ENCODE measurements at regions not wholly inside any gene's neighbourhood (a gene's known extent, or its start where the extent isn't known, plus 50 kb on each side); places are given as distances from the start of the nearest gene placed in this dataset.

DNA sequence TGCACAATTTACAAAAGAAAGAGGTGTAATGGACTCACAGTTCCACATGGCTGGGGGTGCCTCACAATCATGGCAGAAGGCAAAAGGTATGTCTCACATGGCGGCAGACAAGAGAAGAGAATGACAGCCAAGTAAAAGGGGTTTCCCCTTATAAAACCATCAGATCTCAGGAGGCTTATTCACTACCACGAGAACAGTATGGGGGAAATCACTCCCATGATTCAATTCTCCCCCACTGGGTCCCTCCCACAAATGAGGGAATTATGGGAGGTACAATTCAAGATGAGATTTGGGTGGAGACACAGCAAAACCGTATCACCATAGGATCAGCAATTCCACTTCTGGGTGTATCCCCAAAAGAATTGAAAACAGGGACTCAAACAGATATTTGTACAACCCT lies 97.5 kb upstream of the STX18 start:
- no peak for DNase-seq (ENCODE audit: low read depth in 2 of 2)

DNA sequence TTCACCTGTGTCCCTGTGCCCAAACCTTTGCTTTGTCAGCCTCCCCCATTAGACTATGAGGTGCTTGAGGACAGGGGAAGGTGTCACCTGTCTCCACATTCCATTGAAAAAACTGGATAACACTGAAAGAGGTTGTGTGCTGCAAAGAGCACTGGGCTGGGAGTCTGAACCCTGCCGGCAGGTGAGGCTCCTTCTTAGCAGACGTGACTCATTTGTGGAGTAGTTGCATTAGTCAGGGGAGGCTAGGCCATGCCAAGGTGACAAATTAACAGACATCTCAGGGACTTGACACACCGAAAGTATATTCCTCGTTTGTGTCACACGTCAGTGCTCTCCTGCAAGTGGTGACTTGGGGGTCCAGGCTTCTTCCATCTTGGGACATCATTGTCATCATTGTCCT lies 95.9 kb upstream of the STX18 start:
- DNase-seq (ENCODE audit: low read depth in 2 of 2), result no peak

DNA sequence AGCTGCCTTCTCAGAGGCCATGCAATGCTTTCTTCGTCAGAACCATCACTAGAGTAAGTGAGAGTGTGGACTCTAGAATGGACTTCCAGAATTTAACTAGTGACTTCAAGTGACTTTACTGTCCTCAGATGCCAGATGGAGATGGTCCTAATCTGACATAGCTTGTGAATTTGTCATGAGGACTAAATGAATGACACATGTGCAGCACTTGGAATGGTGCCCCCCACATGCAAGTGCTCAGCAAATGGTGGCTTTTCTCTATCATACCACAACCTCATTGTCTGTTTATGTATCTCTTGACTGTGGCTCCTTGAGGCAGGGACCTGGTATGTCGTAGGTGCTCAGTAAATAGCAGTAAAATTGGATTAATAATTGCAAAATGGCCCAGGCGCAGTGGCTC lies 91.6 kb upstream of the STX18 start:
- no peak for DNase-seq (ENCODE audit: low read depth in 2 of 2)

DNA sequence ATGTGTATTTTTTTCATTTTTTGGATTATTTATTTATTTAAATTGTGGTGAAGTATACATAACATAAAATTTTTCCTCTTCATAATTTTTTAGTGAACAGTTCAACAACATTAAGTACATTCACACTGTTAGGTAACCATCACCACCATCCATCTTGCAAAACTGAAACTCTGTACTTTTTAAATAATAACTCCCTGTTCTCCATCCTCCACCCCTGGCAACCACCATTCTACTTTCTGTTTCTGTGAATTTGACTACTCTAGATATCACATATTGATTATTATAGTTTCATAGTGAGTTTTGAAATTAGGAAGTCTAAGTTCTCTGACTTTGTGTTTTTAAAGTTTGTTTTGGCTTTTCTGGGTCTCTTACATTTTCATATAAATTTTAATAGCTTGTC lies 89.3 kb upstream of the STX18 start:
- DNase-seq (ENCODE audit: low read depth in 2 of 2), result no peak

DNA sequence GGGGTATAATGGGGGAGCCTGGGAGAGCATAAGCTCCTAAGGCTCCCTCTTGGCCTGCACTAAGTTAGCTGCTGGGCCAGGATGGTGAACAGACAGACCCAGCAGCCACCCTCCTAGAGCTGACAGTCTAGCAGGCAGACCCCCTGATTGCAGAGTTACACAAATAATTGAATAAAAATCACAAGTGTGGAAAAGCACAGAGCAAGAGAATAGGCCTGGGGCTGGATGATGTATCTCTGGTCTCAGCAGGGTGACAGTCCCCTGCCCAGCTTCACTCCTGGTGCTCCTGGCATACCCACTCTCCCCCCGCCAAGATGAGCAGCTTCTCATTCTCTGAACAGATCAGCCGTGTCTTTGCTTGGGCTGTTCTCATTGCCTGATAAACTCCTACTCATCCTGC lies 86.1 kb upstream of the STX18 start:
- DNase-seq (ENCODE audit: low read depth in 2 of 2), result no peak

DNA sequence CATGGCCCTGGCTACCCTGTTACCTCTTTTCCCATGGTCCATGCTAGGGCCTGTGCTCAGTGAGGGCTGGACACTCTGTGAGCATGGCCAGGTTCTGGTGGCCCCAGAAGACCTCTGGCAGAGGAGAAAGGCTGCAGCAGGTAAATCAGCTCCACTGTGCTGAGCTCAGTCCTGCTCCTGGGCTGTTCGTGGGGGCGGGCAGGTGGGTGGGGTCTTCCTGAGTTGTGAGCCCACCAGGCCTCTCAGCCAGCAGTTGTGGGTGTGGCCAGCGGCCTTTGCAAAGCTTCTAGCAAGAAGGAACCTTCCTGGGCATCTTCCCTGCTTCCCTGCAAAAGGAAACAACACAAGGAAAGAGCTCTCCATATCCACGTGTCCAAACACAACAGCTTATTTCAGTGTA lies 85.3 kb upstream of the STX18 start:
- DNase-seq (ENCODE audit: low read depth in 2 of 2), result no peak

DNA sequence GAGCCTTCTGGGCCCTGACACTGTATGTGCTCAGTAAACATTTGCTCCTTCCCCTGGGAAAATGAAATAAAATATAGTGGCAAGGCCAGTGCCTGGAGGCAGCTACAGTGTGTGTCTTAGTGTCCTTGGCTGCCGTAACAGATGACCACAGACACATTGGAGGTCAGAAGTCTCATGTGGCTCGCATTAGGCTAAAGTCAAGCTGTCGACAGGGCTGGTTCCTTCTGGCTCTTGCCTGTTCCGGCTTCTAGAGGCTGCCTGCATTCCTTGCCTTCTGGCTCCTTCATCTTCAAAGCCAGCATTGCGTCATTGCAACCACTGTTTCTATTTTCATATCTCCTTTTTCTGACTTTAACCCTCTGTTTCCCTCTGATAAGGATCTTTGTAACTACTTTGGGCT lies 83.6 kb upstream of the STX18 start:
- no peak for DNase-seq (ENCODE audit: low read depth in 2 of 2)

DNA sequence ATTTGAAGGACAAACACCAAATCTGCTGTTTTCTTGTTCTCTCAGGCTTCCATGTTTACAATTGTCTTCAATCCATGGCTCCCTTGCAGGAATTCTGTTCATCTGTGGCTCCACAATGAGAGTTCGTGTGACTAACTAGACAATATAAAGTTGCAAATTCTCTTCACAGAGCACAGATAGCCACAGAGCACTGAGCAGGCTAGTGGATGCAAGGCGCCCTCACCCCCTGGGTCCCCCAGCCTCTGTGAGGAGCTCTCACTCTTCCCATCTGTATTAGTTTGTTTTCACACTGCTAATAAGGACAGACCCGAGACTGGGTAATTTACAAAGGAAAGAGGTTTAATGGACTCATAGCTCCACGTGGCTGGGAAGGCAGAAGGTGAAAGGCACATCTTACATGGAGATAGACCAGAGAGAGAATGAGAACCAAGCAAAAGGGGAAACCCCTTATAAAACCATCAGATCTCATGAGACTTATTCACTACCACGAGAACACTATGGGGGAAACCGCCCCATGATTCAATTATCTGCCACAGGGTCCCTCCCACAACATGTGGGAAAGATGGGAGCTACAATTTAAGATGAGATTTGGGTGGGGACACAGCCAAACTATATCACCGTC lies 82.5 kb upstream of the STX18 start:
- DNase-seq (ENCODE audit: low read depth in 2 of 2), result no peak

DNA sequence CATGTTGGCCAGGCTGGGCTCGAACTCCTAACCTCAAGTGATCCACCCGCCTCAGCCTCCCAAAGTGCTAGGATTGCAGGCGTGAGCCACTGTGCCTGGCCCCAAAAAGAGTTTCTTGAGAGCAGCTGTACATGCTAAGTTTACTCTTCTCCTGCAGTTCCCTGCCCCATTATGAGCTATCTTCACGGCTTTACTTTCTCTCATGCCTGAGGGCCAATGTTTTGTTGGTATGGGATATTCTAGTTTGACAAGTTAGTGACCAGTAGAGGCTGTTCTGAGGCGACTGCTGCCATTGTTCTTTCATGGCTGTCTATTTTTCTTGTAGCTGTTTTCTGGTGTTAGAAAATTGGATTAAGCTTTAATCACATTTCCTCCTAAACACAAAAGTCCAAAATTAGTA lies 78.0 kb upstream of the STX18 start:
- DNase-seq (ENCODE audit: low read depth in 2 of 2), result no peak

DNA sequence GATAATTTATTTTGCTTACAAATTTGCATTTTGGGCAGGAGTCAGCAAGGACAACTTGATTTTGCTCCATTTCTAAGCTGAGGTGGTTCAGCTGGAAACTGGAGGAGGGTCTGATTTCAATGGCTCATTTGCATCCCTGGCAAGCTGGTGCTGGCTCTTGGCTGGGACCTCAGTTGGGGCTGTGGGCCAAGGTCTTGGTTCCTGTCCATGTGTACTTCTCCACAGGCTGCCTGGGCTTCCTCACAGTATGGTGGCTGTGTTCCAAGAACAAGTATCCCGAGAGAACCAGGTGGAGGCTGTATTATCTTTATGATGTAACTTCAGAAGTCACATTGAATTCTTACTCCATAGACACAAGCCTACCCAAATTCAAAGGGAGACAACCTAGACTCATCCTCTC lies 77.0 kb upstream of the STX18 start:
- no peak for DNase-seq (ENCODE audit: low read depth in 2 of 2)

DNA sequence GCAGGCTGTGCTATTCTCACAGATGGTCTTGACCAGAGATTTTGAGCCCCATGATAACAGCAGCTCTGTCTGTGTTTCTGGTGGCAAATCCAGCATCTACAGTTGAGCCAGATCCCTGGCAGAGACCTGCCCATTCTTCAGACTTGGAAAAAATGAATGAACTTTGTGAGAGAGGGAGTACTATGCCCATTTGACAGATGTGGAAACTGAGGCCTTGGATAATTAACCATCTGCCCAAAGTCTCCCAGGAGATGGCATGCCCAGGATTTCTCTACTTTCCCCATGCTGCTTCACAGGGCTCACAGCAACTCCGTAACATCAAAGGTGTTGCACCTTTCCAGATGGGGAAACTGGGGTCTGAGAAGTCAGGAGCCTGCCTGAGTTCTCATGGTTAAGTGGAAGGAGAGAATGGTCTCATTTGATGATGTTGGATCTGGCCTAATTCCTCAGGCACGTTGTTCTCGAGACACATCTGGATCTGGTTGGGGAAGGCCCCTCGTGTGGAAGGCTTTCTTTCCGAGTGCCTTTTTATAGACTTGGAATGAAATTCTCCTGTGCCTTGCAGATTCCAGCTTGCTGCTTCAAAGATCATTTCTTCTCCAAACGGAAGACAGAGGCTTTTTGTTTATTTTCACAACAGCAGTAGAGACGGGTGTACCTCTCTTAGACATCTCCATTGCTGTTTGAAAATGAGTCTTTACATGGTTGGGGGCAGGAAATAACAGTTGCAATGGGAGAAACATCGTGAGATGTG lies 73.3 kb upstream of the STX18 start:
- DNase-seq (ENCODE audit: low read depth in 2 of 2), result no peak

DNA sequence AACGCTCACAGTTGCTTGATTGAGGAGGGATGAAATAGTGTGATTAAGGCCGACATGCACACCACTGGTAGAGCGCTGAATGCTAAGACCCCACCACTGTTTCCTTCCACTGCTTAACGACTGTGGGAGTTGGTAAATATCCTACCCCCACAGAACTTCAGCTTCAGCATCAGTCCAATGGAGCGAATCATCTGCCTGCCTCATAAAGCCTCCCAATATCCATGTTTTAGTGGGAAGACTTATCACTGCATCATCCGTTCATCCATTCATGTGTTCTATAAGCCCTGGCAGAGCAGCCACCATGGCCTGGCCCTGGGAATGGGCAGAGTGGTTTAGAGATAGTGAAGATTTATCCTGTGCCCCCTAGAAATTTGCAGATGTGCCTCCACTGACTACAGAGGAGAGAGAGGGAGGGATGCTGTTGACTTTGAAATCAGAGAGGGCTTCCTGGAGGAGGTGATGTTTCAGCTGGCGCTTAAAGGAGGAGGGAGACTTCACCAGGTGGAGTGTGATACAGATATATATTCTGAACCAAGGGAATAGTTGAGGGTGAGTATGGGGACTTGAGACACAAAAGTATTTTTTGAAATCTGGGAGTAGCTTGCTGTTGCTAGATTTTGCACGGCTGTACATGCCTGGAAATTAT lies 71.9 kb upstream of the STX18 start:
- DNase-seq (ENCODE audit: low read depth in 2 of 2), result no peak

DNA sequence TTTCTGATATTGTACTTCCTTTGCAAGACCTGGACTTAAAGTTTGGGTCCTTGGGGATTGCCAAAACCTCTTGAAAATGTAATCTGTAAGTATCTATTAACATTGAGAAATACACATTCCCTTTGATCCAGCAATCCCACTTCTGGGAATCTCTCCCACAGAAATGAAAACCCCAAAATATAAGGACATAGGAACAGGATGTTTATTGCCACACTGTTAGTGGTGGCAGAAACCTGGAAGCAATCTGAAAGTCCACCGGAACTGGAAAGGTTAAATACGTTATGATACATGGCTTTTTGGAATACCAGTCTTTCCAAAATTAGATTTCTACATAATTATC lies 71.2 kb upstream of the STX18 start:
- DNase-seq (ENCODE audit: low read depth in 2 of 2), result no peak

DNA sequence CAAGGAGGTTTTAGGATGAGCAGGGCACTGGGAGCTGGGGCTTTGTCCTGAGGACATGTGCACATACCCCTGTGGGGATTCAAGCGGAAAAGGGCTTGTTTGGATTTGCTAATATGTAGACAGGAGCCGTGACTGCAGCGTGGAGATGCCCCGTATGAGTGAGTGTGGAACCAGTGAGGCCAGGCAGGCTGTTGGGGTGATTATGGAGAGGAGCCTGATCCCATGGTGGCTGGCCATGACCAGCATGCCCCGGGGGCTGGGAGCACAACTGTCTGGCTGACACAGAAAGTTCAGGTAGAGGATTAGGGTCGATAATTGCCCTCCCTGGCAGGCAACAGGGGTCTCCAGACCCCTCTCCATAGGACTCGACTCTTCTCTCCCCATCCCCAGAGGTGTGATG lies 68.8 kb upstream of the STX18 start:
- DNase-seq (ENCODE audit: low read depth in 2 of 2), result no peak

DNA sequence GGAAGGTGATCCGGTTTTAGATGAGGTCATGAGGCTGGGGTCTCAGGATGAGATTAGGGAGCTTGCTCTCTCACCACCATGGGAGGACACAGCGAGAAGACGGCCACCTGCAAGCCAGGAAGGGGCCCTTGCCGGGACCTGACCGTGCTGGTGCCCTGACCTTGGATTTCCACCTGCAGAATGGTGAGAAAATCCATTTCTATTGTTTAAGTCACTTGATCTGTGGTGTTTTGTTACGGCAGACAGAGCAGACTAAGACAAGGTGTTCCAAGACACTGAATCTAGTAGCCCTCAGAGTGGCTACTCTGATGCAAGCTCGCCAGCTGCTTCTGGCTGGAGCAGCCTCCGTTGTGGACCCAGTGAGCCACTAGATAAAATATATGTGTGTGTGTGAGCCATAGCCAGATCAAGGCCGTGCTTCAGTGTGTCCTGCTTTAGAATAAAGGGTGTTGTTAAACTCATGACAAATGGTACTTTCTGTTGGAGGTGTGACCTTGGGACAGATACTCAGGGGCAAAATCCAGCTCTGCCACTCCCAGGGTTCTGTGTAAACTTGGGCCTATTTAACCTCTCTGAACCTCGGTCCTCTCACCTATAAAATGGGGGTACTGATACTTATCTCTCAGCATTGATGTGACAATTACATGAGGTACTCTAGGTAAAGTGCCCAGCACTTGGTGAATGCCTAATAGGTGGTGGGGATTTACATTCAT lies 67.9 kb upstream of the STX18 start:
- no peak for DNase-seq (ENCODE audit: low read depth in 2 of 2)

DNA sequence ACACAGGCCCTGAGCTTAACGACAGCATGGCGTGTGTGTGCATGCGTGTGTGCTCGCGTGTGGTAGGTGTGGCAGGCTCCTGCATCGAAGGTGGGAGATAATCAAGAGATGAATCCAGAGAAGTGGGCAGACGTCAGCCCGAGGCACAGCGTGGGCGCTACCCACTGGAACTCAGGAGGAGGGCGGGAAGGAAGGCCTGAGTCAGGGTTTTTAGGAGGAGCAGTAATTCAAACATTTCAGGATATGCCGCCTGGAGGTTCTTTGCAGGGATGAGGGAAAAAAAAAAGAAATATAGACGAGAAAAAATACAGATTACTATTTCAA lies 66.3 kb upstream of the STX18 start:
- no peak for DNase-seq (ENCODE audit: low read depth in 2 of 2)

DNA sequence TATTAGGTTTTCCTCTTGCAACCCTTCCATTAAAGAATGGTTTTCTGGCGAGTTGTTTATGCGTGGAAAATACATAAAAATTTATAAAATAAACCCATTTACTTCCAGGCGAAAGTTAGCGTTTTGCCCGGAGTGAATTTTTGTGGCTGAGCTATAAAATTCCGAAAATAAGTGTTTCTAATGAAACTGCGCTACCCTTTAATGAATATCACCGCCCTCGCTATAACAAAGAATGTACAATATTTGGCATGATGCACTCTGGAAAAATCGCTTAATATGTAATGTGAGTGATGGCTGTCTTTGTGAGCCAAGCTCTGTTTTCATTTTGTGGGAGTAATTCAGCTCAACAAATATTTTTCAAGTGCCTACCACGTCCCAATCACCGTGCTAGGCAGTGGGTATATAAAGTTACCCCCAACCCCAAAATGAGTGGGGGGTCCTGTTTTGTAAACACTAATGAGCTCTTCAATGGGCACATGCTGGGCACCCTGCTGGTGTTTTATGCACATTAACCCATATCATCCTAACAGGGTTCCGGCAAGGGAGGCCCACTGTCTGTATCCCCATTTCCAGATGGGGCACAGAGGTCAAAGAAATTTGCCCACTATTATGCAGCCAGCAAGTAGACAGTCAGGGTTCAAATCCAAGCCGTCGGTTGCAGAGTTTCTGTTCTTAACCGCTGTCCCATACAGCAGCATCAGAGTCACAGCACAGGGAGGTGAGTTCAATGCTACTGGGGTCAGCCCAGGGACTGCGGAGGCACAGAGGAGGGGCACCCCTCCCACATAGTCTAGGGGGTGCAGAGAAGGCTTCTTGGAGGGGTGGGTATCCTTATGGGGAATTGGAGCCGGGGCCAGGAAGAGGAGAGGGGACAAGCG lies 65.7 kb upstream of the STX18 start:
- DNase-seq (ENCODE audit: low read depth in 2 of 2), result no peak

DNA sequence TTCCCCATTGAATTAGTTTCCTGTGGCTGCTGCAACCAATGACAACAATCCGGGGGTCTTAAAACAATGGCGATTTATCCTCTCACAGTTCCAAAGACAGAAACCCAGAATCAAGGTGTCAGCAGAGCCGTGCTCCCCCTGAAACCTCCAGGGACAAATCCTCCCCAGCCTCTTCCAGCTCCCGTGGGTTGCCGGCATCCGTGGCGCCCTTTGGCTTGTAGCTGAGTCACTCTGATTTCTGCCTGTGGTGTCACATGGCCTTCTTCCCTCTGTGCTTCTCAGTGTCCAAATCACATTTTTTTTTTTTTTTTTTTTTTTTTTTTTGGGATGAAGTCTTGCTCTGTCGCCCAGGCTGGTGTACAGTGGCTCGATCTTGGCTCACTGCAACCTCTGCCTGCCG lies 64.5 kb upstream of the STX18 start:
- DNase-seq (ENCODE audit: low read depth in 2 of 2), result no peak

DNA sequence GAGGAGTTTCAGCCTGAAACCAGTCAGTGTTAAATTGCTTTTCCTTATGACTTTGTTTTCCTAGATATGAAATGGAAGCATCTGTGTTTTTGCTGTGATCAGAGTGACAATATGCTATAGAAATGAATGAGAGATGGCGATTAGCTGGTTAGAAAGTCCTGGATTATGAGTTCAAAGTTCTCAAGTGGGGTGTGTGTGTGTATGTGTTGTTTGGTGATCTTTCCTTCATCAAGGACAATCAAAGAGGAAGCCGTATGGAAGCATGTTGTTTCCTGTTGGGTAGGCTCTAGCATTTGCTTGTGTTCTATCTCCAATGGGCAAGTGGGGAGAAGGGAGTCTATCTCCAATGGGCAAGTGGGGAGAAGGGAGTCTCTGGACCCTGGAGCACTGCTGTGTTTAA lies 64.0 kb upstream of the STX18 start:
- no peak for DNase-seq (ENCODE audit: low read depth in 2 of 2)

DNA sequence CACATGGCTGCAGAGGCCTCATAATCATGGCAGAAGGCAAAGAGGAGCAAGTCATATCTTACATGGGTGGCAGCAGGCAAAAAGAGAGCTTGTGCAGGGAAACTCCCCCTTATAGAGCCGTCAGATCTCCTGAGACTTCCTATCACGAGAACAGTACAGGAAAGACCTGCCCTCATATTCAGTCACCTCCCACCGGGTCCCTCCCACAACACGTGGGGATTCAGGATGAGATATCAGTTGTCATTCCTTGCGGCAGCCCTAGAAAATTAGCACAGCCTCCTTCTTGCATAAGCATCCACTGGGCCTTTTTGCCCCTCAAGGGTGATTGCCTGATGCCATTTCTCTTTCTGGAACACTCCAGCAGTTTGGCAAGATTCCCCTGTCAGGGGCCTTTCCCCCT lies 61.7 kb upstream of the STX18 start:
- DNase-seq (ENCODE audit: low read depth in 2 of 2), result no peak

DNA sequence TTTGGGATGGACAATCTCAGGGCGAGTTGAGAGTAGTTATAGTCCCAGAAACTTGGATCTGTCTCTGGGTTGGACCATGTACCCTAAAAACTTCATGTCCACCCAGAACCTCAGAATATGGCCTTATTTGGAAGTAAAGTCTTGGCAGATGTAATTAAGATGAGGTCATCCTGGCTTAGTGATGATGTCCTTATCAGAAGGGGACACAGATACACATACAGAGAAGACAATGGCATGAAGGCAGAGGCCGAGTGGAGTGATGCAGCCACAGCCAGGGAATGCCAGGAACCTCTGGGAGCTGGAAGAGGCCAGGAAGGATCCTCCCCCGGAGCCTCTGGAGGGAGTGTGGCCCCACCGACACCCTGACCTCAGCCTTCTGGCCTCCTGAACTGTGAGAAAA lies 61.2 kb upstream of the STX18 start:
- no peak for DNase-seq (ENCODE audit: low read depth in 2 of 2)

DNA sequence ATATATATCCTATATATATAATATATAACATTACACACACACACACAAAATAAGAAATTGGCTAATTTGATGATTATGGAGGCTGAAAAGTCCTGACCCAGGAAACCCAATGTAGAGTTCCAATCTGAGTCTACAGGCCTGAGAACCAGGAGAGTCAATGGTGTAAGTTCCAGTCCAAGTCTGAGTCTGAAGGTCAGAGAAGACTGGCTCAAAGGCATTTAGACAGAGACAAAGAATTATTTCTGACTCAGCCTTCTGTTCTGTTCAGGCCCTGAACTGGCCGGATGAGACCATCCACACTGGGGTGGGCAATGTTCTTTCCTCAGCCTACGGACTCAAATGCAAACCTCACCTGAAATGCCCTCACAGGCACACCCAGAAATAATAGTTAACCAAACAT lies 60.6 kb upstream of the STX18 start:
- no peak for DNase-seq (ENCODE audit: low read depth in 2 of 2)

All from stimulated activated CD4-positive, alpha-beta T cell treated with anti-CD3 and anti-CD28 coated beads, Interleukin-12 subunit alpha, Interleukin-12 subunit beta, amount 100 ng/mL, for 24 hours (primary cell).